NCI-H446 (cell line): ENCODE measurements at regions not wholly inside any gene's neighbourhood (a gene's known extent, or its start where the extent isn't known, plus 50 kb on each side); places are given as distances from the start of the nearest gene placed in this dataset.
"Not testable (repeated sequence)": the region's sequence is repeated elsewhere in the genome, so short reads cannot be mapped to it uniquely, and the experiment has no call there.

ENCODE experiments used
- DNase-seq, 2 experiments: peaks; one replicate each; lab custom pipeline; 2025; lab: John Stamatoyannopoulos, UW

- DNase-seq, result not testable (repeated sequence)
Measured at GRCh38 chr2:163085366-163086024, 246.9 kb upstream of the KCNH7 start.

DNA sequence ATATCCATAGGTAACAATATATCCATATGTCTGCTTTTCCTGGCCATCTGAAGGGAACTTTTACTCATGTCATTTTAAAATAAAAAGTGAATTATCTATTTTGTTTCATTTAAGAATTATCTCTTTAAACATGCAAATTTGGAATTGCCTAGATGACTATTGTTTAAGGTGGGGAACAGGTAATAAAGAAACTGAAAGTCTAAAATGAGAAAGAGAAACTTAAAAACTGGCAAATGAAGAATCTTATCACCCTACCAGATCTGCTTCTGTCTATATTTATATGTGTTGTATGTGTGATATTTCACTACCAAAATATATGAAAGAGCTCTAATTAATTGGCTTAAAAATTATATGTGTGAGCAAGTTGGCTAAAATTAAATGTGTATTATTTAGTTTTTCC, 243.2 kb upstream of the KCNH7 start:
- DNase-seq, result no peak

DNA sequence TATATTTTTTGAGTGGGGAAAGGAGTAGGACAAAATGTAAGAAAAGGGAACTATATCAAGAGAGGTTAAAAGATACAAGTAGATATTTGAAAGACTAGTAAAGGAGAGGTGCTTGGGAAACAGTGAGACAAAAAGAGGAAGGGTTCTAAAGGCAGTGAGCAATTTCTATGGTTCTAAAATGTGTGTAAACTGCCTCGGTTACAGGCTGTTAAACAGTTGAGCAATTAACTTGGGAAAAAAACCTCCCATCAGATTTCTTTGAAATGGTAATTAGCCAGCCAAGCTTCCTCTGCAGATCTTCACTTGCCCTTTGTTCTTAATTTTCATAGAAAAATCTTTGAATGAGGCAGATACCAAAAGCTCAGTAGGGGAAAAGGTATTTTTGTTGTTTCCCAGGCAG, 238.7 kb upstream of the KCNH7 start:
- no peak for DNase-seq

DNA sequence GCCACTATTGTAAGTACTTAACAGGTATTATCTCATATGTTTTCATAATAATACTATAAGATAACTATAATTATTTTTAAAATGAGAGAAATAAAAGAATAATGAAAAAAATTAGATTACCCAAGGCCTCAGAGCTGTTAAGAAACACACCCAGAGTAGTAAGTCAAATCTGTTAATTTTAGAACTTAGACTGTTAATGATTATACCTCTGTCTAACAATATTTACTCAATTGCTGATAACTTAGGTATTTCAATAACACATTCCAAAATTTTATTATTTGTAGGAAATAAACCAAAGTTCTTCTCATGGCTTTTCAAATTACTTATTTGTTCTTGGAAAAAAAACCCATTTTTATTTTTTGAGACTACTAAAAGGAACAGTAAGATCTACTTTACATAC, 227.5 kb upstream of the KCNH7 start:
- DNase-seq, result no peak

GRCh38 chr2:163062524-163062923, 224.0 kb upstream of the KCNH7 start:
- DNase-seq, result no peak

- no peak for DNase-seq
Measured at GRCh38 chr2:163046615-163047014, 208.0 kb upstream of the KCNH7 start.

DNA sequence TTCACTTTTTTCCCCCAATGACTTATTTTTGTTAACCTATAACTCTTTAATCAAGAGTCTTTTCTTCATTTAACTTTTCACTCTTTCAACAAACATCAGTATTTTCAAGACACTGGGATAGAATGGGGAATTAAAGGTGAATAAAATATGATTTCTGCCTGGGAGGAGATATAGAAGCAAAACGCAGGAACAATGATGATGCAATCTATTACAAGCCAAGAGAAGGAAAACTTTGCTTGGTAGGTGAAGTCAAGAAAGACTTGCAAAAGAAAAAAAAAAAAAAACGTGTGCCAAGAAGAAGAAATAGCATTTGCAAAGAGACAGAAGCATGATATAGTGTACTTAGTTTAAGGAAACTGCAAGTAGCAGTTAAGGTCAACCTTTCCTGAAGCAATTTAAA, 207.3 kb upstream of the KCNH7 start:
- no peak for DNase-seq

GRCh38 chr2:163044114-163044513, 205.5 kb upstream of the KCNH7 start:
- no peak for DNase-seq

GRCh38 chr2:163043201-163043600, 204.6 kb upstream of the KCNH7 start:
- no peak for DNase-seq

DNA sequence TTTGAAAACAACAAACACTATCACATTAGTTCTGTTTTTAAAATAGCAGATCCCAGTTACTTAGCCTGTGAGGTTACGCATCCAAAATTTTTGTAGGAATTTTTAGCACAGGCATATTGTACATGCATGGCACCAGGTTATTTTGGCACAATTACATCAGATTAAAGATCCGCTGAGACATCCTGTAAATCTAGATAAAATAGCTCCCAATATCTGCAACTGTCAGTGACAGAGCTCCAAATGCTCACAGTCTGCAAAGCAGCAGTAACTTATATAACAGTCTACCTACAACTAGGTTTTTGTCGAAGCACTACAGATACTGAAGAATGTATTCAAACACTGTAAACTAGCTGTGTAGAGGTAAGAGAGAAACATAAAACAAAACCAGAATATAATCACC, 200.7 kb upstream of the KCNH7 start:
- no peak for DNase-seq

- DNase-seq, result no peak
Measured at GRCh38 chr2:163028807-163029206, 190.2 kb upstream of the KCNH7 start.

DNA sequence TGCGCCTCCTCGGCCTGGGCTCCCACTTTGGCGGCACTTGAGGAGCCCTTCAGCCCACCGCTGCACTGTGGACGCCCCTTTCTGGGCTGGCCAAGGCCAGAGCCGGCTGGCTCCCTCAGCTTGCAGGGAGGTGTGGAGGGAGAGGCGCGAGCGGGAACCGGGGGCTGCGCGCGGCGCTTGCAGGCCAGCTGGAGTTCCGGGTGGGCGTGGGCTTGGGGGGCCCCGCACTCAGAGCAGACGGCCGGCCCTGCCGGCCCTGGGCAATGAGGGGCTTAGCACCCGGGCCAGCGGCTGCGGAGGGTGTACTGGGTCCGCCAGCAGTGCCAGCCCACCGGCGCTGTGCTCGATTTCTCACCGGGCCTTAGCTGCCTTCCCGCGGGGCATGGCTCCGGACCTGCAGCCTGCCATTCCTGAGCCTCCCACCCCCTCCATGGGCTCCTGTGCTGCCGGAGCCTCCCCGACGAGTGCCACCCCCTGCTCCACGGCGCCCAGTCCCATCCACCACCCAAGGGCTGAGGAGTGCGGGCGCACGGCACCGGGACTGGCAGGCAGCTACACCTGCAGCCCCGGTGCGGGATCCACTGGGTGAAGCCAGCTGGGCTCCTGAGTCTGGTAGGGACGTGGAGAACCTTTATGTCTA, 187.7 kb upstream of the KCNH7 start:
- DNase-seq, result not testable (repeated sequence)

DNA sequence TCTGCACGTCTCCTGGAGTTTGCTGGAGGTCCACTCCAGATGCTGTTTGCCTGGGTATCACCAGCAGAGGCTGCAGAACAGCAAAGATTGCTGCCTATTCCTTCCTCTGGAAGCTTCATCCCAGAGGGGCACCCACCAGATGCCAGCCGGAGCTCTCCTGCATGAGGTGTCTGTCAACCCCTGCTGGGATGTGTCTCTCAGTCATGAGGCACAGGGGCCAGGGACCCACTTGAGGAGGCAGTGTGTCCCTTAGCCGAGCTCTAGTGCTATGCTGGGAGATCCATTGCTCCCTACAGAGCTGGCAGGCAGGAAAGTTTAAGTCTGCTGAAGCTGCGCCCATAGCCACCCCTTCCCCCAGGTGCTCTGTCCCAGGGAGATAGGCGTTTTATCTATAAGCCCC, 178.3 kb upstream of the KCNH7 start:
- not testable (repeated sequence) for DNase-seq

GRCh38 chr2:163011000-163011399, 172.4 kb upstream of the KCNH7 start:
- peak in 1 of 2 experiments; percentile 51 for DNase-seq

DNA sequence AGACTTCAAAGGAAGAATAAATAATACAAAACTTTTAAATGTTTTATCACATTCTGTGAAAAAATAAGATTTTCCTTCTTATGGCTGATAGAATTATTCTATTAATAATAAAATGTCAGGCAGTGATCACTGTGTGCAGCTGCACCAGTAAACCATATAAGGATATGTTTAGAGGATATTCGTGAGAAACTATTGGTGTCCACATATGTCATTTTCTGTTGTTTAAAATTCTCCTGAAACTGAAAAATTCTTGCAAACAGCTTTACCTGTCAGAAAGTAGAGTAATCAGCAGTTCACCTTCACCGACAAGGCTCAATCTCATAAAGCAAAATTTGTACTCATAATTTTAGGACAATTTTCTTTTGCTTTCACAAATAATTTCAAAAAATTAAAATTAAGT, 170.1 kb upstream of the KCNH7 start:
- DNase-seq, result no peak

DNA sequence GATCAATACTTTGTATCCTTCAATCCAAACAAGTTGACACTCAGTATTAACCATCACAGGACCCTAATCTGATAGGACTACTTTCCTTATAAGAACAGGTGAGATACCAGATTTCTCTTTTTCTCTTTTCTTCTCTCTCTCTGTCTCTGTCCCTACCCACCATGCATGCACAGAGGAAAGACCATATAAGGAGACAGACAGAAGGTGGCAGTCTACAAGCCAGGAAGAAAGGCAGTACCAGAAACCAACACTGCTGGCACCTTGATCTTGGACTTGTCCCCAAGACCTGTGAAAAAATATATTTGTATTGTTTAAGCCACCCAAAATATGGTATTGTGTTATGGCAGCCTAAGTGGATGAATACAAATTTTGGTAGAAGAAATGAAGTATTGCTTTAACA, 156.2 kb upstream of the KCNH7 start:
- DNase-seq, result no peak

DNA sequence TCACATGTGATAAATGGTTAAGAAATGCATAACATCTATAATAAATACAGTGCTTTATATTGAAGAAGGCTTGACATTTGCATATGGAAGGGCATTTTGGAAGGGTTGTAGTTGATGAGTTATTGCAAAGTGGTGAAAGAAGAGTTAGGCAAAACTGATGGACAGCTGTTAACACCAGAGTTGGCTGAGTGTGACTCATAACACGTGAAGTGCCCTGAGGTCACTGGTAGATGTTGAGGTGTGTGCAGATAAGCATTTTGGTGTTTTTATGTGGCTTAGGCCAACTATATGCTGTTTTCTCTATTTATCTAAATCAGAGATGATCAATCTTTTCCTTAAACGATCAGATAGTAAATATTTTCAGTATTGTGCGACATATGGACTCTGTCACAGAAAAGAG, 154.3 kb upstream of the KCNH7 start:
- peak in 1 of 2 experiments; percentile 33 for DNase-seq

GRCh38 chr2:162989507-162989906, 150.9 kb upstream of the KCNH7 start:
- DNase-seq, result peak in 1 of 2 experiments; percentile 11

DNA sequence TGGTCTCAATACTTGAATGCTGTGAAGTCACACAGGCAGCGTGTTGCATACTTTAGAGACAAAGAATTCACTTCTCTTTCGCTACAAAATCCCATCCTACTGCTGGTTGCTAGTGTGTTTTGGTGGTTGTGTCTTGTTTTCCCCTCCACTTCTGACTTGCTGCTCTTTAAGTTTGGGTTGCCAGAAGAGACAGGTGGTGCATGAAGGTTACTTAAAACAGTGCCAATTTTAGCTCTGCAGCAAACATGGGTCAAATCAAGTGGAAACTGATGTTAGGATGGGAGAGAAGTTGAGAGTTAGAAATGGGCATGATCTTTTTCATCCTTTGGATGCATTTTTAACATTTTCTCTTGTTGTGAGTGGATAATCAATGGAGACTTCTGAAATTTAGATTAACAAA, 136.2 kb upstream of the KCNH7 start:
- peak; percentile 35 to 81 for DNase-seq

DNA sequence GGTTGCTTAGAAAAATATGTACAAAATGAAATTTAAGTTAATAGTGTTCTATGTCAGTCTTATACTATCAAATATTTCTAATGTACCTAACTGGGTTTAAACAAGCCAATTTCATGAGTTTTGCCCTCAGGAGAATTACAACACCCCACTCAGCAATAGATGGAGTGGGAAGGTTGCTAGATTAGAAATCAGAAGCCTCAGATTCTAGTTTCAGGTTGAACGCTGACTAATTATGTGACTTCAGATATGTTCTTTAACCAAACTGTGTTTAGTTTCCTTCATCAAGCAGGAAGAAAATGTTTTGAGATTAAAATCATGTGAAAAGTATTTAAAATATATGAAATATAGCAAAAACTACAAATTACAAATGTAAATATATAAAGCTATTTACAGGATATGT, 133.8 kb upstream of the KCNH7 start:
- no peak for DNase-seq

GRCh38 chr2:162968306-162968705, 129.7 kb upstream of the KCNH7 start:
- no peak for DNase-seq

GRCh38 chr2:162967811-162968210, 129.2 kb upstream of the KCNH7 start:
- peak in 1 of 2 experiments; percentile 33 for DNase-seq

- peak in 1 of 2 experiments; percentile 20 for DNase-seq
Measured at GRCh38 chr2:162967147-162967546, 128.6 kb upstream of the KCNH7 start.

DNA sequence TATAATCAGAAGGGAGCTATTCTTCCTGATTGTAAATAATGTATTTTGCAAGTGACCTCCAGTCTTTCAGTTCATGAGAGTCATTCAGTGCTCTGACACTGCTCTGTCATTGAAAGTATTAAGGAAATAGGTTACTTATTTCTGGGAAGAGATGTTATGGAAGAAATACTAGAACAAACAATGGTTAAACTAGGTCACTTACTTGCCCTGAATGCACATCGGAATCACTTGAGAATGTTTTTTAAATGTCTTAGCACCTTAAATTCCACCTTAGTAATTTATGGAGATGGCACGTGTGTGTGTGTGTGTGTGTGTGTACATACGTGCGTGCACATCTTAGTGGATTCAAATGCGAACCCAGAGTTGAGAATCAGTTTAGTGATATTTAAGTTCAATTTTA, 126.6 kb upstream of the KCNH7 start:
- no peak for DNase-seq
